IPS-15b (cell line): ENCODE measurements at regions not wholly inside any gene's neighbourhood (a gene's known extent, or its start where the extent isn't known, plus 50 kb on each side); places are given as distances from the start of the nearest gene placed in this dataset.

ENCODE experiments used
- H3K27me3 ChIP-seq: one replicate; pipeline ENCODE4 v1.6.1; 2013; ENCODE audit warnings: low read length; ENCODE audit not compliant: control insufficient read depth, insufficient read depth
- H3K36me3 ChIP-seq: one replicate; pipeline ENCODE4 v1.6.1; 2013; ENCODE audit warnings: low read length; ENCODE audit not compliant: control insufficient read depth, insufficient read depth
- H3K4me1 ChIP-seq: one replicate; pipeline ENCODE4 v1.6.1; 2013; ENCODE audit warnings: mild to moderate bottlenecking, low read length; ENCODE audit not compliant: control insufficient read depth, insufficient read depth
- H3K4me3 ChIP-seq: one replicate; pipeline ENCODE4 v1.5.1; 2013; ENCODE audit warnings: low read depth, low read length
- H3K9ac ChIP-seq: one replicate; pipeline ENCODE4 v1.6.1; 2013; ENCODE audit warnings: low read depth, mild to moderate bottlenecking, low read length
- H3K9me3 ChIP-seq: one replicate; pipeline ENCODE4 v1.6.1; 2013; ENCODE audit warnings: mild to moderate bottlenecking, low read length; ENCODE audit not compliant: control insufficient read depth, insufficient read depth

GRCh38 chr2:19041434-19042041 is 316.9 kb downstream of the OSR1 start:
- H3K9ac ChIP-seq: no peak overlapping the region
- H3K36me3 ChIP-seq: no peaks in the 10 kb centered on the region
- no peaks in the 10 kb centered on the region for H3K9me3 ChIP-seq
- H3K4me1 ChIP-seq: no peaks in the 10 kb centered on the region
- no peaks in the 10 kb centered on the region for H3K27me3 ChIP-seq
- no peak overlapping the region for H3K4me3 ChIP-seq

GRCh38 chr2:19038071-19039015 is 320.1 kb downstream of the OSR1 start:
- Histone ChIP-seq H3K4me1 (no peaks in the 10 kb centered on the region), H3K27me3 (no peaks in the 10 kb centered on the region), H3K4me3 (no peak overlapping the region), H3K36me3 (no peaks in the 10 kb centered on the region), H3K9ac (no peak overlapping the region), H3K9me3 (no peaks in the 10 kb centered on the region)

GRCh38 chr2:19036091-19036490 is 322.3 kb downstream of the OSR1 start:
- Histone ChIP-seq H3K4me3 (no peak overlapping the region), H3K9ac (no peak overlapping the region), H3K4me1 (no peaks in the 10 kb centered on the region), H3K36me3 (no peaks in the 10 kb centered on the region), H3K9me3 (no peaks in the 10 kb centered on the region), H3K27me3 (no peaks in the 10 kb centered on the region)

- Histone ChIP-seq H3K9ac (no peak overlapping the region), H3K9me3 (no peaks in the 10 kb centered on the region), H3K27me3 (no peaks in the 10 kb centered on the region), H3K36me3 (no peaks in the 10 kb centered on the region), H3K4me3 (no peak overlapping the region), H3K4me1 (no peaks in the 10 kb centered on the region)
Observed at GRCh38 chr2:19035238-19035637, 323.2 kb downstream of the OSR1 start.

GRCh38 chr2:19033240-19033639 is 325.2 kb downstream of the OSR1 start:
- Histone ChIP-seq H3K4me3 (no peak overlapping the region), H3K36me3 (no peaks in the 10 kb centered on the region), H3K9me3 (no peaks in the 10 kb centered on the region), H3K9ac (no peak overlapping the region), H3K27me3 (no peaks in the 10 kb centered on the region), H3K4me1 (no peaks in the 10 kb centered on the region)

GRCh38 chr2:19031642-19032041 is 326.8 kb downstream of the OSR1 start:
- H3K36me3 ChIP-seq: no peaks in the 10 kb centered on the region
- no peaks in the 10 kb centered on the region for H3K27me3 ChIP-seq
- H3K9me3 ChIP-seq: no peaks in the 10 kb centered on the region
- no peak overlapping the region for H3K9ac ChIP-seq
- H3K4me1 ChIP-seq: no peaks in the 10 kb centered on the region
- H3K4me3 ChIP-seq: no peak overlapping the region

- H3K4me1 ChIP-seq: no peaks in the 10 kb centered on the region
- H3K27me3 ChIP-seq: no peaks in the 10 kb centered on the region
Observed at GRCh38 chr2:19029655-19030054, 328.8 kb downstream of the OSR1 start.

GRCh38 chr2:19028587-19029375 is 329.6 kb downstream of the OSR1 start:
- H3K9me3 ChIP-seq: no peaks in the 10 kb centered on the region
- H3K27me3 ChIP-seq: no peaks in the 10 kb centered on the region
- no peaks in the 10 kb centered on the region for H3K36me3 ChIP-seq
- H3K4me3 ChIP-seq: no peak overlapping the region
- H3K9ac ChIP-seq: no peak overlapping the region
- no peaks in the 10 kb centered on the region for H3K4me1 ChIP-seq

More at GRCh38 chr2:19029655-19030054, 328.8 kb downstream of the OSR1 start:
- Histone ChIP-seq H3K36me3 (no peaks in the 10 kb centered on the region), H3K9me3 (no peaks in the 10 kb centered on the region), H3K4me3 (no peak overlapping the region), H3K9ac (no peak overlapping the region)

- Histone ChIP-seq H3K4me3 (no peak overlapping the region), H3K9ac (no peak overlapping the region), H3K4me1 (no peaks in the 10 kb centered on the region)
Observed at GRCh38 chr2:19027626-19028025, 330.8 kb downstream of the OSR1 start.

GRCh38 chr2:19026261-19026660 is 332.2 kb downstream of the OSR1 start:
- no peak overlapping the region for H3K4me3 ChIP-seq
- no peaks in the 10 kb centered on the region for H3K9me3 ChIP-seq
- H3K4me1 ChIP-seq: no peaks in the 10 kb centered on the region
- no peaks in the 10 kb centered on the region for H3K36me3 ChIP-seq
- H3K9ac ChIP-seq: no peak overlapping the region
- H3K27me3 ChIP-seq: no peaks in the 10 kb centered on the region

More at GRCh38 chr2:19027626-19028025, 330.8 kb downstream of the OSR1 start:
- Histone ChIP-seq H3K9me3 (no peaks in the 10 kb centered on the region), H3K36me3 (no peaks in the 10 kb centered on the region), H3K27me3 (no peaks in the 10 kb centered on the region)

- no peaks in the 10 kb centered on the region for H3K9me3 ChIP-seq
- no peaks in the 10 kb centered on the region for H3K36me3 ChIP-seq
- H3K9ac ChIP-seq: no peak overlapping the region
- no peaks in the 10 kb centered on the region for H3K4me1 ChIP-seq
- H3K27me3 ChIP-seq: no peaks in the 10 kb centered on the region
- H3K4me3 ChIP-seq: no peak overlapping the region
Observed at GRCh38 chr2:19022334-19022733, 336.1 kb downstream of the OSR1 start.
